Left renal pelvis (tissue), 4 donors: ENCODE measurements at regions not wholly inside any gene's neighbourhood (a gene's known extent, or its start where the extent isn't known, plus 50 kb on each side); places are given as distances from the start of the nearest gene placed in this dataset.
A peak's percentile ranks its signal among the peaks of the same experiment; 100 is the strongest.

Experiments used
- DNase-seq, 4 donors: peaks; one replicate each; pipeline ENCODE4 v3.0.0-alpha.2; 2013; ENCODE audit warnings: low read depth in 4 of 4, low spot score in 3 of 4

DNA sequence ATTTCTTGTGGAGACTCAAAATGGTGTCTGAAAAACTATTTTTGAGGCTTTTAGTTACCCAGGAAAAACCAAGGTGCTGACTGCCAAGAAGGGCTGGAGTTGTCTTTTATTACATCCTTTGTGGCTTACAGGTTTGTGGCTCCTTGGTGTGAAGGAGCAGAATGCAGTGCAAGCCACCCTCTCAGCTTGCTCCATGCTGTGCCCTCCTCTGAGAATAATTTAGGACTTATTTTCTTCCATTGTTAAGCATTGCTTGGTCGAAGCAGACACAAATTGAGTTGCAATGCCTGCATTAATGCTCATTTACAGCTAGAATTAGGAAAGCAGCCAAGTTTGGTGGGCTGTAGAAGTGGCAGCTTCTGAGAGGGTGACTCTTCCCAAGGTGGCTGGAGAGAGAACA, 272.2 kb downstream of the KIF4B start:
- DNase-seq: no peak

DNA sequence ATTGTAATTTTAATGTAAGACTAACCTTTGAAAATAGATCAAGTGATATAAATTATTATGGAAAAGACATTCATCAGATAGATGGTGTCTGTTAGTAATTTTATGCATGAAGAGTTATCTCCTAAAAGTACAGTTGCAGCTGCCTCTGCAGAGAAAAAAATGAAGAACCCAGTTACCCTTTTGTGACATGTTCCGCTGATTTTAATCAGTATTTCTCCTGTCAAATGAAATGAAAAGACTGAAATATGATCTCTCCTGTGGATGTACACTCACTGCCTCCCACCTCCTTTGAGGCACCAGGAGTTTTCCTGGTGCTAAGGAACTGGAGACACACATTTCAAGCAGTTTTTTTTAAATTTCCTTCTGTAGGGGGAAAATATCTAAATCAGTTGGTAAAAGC, 277.4 kb downstream of the KIF4B start:
- peak in 1 of 4 donors; percentile 15 for DNase-seq

DNA sequence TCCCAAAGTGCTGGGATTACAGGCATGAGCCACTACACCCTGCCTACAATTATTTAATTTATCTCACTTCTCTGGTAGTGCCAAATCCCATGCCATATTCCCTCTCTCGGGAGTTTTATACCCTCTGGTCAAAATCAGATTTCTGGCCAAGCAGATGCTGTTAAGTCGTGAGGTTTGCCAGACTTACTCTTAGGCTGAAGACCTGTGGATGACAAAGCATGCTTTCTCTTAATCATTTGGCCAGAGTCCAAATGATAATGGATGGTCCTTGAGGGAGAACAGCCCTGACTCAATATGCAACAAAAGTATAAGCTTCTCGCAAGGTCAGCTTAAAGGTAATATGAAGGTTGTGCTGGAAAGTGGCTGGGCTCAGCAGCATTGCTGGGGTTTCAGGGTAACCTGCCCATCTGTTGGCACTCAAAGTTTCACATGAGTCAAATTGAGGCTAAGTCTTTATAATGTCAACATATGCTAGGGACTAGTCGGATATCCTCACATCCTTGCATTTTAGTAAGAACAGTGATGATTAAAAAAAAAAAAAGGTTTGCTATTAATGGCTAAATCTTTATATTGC, 280.1 kb downstream of the KIF4B start:
- DNase-seq: no peak

DNA sequence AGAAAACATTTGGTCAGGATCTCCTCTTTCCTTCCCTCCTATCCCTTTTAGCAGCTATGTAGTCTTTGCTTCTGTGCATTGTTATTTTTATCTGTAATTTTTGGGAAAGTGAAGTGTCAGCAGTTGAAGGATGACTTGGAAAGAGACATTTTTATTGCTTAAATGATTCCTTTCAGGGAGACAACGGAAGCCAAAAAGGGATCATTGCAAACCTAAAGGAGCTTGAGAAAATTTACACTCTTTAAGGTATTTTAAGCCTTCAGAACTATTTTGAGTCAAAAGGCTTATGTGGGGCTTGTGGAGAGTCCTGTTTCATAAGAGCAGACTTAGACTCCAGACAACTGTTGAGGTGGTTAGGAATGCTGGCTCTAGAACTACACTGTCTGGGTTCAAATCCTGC, 281.6 kb downstream of the KIF4B start:
- no peak for DNase-seq

DNA sequence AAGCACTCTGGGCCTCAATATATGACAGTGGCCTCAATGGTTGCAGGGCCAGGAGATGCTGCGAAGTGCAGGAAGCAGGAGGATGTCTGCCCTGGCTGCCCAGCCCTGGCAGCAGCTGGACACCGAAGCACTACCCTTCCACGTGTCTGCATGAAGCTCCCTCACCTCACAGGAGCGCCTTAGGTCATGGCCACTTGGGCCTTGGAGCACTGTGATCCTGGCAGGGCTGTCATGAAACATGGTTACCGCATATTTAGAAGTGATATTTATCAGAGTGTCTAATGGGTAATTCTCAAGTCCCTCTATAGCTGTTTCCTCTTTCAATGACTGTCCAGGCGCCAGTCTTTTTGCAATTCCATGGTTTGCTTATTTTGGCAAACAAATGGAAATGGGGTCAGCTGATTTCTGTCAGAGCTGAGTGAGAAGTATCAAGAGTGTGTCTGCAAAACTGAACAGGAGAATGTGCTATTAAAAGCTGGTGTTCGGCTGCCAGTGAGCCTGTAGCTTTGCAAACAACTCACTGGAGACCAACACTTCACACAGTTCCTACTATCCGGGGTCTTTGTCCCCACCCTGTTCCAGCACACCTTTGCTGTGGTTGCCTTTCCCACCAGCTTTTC, 285.9 kb downstream of the KIF4B start:
- no peak for DNase-seq

DNA sequence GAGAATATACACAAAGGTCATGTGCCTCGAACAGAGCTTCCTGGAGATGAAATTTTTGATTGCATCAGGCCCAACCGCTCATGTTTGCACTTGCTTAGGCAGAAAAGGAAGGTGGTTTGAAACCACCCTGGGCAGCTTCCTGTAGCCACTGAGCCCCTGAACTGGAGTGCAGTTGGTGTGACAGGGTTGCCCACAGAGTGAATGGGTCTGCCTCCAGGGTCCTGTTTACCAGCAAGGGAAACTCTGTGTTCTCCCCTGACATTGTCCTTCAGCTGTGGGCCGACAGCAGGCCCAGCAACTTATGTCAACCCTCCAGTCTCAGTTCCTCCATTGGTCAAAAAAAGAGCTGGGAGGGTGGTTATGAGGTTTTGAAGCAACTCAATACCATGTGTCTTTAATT, 289.6 kb downstream of the KIF4B start:
- DNase-seq: no peak

DNA sequence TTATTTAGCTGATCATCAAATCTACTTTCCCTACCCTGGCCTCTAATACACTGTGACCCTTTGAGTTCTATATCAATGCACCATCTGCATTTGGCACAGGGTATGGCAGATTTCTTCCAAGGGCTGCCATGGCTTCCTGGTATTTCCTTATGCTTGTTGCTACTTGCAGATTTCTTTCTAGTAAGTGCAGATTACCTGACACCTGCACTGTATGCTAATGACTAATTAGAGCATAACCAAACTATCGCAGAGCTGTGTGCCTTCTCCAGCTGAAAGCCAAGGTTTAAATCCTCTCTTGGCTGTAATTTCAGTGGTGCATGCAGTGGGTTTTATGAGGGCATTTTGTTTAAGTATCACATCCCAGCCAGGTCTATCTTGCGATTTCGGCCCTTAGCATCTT, 293.7 kb downstream of the KIF4B start:
- DNase-seq: no peak

DNA sequence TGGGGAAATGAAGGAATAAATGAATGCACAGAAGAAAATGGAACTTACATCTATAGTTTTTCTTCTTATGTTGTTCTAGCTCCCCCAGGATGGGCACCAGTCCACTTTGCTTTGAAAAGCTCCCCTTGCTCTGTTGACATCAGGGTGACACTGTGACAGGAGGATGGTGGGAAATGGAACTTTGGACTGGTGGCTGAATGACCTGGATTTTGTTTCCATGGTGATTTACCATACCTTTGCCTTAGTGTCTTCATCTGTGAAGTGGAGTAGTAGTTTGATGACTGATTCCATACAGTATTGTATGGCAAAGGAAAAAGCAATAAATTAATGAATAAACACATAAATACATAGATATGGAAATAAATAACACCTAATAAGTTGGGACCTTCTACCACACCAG, 294.7 kb downstream of the KIF4B start:
- no peak for DNase-seq

DNA sequence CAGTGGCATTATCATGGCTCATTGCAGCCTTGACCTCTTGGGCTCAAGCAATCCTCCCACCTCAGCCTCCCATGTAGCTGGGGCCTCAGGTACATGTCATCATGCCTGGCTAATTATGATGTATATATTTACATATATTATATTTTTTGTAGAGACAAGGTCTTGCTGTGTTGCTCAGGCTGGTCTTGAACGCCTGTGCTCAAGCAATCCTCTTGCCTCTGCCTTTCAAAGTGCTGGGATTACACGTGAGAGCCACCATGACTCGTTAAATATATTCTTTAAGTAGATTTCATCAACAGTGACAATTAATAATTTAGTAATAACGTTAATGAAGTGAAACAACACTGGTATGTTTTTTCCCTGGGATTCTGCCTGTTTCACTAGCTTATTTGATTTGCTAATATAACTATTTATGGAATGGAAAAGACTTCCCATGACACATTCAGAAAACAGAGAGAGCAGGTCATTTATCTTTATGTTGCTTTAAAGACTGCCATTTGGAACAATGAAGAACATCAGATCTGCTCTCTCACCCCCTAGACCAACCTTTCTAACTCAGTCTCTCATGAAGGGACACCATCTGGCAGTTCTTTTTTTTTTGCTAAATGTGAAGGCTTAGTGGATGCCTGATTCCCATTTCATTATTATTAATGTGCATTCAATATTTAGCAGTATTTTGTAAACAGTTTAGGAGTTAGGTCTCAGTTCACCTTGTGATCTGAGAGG, 295.6 kb downstream of the KIF4B start:
- no peak for DNase-seq

DNA sequence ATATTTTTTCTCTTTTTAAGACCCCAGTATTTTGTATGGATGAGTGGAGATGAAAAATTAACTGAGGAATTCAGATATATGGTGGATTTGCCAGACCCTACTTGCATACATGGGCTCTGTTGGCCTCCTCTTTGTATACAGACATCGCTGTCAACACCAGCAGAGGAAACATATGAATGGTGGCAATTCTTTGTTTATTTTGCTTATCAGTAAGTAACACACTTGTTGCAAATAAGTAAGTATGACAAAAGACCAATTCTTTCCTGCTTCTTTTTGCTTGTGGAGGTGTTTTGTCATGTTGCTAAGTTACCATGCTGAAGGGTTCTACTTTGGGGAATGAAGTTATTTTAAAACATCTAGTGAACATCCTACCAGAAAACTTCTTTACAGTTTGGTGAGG, 298.2 kb downstream of the KIF4B start:
- no peak for DNase-seq

DNA sequence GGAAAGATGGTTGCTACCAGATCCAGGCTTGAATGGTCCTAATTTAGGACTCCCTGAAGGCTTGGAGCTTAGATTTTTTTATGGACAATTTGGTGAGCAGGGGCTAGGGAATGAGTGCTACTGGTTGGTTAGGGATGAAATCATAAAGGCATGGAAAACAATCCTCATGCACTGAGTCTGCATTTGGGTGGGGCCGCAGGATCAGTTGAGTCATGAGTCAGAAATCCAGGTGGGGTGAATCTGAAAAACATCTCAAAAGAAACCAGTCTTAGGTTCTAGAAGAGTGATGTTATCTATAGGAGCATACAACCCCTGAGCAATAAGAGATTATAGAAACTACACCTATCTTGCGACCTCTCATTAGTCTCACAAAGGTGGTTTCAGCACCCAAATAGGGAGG, 300.0 kb downstream of the KIF4B start:
- no peak for DNase-seq

DNA sequence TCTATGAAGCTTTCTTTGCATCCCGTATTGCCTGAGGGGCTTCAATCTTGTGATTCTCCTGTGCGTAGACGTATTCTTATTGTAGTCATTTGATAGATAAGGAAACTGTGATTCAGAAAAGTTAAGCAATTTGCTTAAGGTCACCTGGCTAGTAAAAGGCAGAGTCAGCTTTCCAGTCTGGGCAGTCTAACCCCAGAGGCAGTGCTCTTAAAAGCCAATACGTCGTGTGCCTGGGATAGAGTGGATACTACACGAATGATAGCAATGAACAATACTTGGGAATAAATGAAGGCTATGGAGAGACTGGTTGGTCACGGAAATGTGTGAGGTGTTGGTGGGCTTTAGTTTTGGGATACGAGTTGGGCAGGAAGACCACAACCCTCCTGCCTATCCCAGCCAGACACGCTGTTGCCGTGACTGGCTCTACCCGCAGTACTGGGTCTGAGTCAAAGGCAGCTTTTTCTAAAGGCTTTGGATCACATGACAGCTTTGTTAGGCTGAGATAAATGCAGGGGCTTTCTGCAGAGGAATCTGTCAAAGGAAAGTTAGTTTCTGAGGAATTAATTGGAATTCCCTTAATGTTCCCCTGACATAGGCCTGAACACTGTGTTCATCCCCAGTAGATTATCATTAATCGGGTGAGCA, 302.6 kb downstream of the KIF4B start:
- DNase-seq: no peak

DNA sequence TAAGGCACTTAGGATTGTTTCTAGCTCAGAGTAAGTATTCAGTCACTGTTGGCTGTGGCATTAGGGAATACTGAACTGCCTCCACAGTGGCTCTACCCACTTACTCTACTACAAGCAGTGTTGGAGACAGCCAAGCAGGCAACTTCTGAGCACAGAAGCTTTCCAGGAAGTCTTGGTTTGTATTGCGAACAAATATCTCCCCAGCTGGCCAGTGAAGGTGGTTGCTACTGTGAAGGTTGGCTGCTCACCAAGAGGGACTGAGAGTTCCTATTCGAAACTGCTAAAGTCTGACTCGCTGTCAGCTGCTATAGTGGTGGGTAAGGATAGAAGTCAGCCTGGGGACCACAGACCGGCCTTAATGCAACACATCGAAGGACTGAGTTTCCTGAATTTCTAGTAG, 319.1 kb downstream of the KIF4B start:
- no peak for DNase-seq

DNA sequence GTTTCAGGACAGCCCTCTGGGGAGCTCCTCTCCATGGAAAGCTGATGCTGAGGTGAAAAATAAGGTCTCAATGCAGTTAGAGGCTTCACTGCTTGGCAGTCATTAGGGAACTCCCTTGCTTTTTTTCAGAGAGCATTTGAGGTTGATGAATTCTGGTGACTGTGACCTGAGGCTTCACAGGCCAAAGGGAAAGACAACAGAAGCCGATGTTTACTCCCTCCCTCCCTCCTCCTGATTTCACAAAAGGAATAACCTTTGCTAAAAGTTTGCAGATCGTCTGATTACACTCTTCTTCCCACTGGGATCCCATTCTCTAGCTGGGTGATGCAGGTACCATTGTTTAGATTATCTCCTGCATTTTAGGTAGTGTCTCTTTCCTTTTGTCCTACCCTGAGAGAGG, 329.4 kb downstream of the KIF4B start:
- DNase-seq: no peak

DNA sequence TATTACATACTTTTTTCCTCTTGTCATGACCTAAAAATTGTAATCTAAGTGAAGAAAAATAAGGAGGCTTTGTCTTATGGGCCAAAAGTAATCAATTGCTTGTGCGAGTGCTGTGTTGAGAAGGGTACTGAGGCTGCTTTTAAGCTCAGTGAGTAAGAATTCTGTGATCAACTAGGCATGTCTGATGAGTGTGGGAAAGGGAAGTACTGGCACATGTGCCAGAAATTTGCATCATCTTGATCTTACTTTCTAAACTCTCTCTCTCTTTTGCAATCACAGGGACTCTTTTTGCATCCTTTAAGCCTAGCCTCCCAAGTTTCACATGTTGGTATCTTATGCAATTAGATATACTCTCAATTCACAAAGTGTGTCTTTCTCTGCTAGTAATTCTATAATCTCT, 329.9 kb downstream of the KIF4B start:
- DNase-seq: no peak

DNA sequence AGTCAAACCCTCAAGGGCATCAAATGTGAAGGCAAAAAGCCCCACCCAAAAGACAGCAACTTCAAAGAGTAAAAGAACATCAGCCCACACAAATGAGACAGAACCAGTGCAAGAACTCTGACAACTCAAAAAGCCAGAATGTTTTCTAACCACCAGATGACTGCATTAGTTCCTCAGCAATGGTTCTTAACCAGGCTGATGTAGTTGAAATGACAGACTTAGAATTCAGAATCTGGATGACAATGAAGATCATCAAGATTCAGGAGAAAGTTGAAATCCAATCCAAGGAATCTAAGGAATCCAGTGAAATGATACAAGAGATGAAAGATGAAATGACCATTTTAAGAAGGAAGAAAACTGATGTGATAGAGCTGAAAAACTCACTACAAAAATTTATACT, 339.7 kb downstream of the KIF4B start:
- no peak for DNase-seq

DNA sequence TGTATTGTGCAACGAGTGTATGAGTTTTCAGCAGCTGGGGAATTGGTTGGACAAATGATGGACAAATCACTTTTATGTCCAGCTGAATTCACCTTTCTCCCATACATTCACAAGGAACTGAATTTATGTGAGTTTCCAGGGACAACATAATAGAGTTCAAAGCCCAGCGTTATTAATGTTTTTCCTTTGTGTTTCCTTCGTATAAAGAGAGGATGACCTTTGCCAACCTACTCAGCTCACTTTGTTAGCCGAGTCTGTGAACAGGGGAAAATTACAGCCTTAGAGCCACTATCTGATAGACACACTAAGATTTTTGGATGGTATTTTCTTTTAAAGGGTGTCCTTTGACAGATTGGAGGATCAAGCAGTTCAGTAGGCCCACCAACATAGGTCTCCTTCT, 352.5 kb downstream of the KIF4B start:
- DNase-seq: no peak

DNA sequence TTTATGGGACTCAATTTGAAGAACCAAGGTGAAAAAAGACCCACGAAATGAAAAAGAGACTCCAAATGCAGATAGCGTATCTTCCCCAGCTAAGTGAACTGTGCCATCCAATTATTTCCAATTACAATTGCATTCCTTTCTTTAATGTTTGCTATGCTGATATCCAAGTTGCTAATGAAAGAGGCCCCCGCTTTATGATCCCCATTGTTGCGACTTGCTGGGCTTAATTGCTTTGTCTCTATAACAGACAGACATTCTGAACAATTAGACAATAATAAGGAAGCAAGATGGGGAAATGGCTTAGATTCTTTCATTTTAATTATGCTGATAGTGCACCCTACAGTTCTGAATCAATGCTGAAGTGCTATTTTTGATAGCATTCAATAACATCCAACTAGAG, 354.3 kb downstream of the KIF4B start:
- DNase-seq: no peak

DNA sequence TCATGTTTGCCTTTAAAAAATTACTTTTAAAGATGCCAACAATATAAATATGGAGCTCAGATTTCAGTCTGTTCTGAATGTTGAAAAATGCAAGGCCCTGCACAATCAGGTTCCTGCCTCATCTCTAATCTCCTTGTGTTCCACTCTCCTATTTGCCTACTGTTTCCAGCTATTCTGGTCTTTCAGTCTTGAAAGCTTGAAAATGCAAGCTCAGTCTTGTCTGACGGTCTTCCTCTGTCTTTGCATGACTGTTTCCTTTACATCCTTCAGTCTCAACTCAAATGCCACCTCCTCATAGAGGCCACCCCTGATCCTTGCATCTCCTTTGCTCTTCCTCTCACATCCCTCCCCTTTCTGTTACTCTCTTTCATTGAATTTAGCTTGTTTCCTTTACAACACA, 354.9 kb downstream of the KIF4B start:
- DNase-seq: no peak

DNA sequence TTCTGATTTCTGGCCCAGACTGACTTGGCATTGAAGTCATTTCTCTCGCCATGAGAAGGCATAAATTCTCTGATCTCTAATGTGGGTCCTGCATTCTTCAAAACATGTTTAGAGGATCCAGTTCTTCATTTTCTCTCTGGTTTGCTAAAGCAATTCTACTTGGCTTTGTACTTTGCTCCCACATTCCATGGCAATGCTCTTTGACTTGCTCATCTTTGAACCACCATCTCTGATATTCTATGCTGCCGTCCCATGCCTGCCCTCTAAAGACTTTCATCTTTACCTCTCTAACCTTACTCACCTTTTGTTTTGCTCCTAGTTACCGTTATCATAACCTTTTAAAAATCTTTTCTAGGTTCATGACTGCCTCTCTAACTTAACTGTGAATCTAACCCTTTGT, 366.9 kb downstream of the KIF4B start:
- no peak for DNase-seq

DNA sequence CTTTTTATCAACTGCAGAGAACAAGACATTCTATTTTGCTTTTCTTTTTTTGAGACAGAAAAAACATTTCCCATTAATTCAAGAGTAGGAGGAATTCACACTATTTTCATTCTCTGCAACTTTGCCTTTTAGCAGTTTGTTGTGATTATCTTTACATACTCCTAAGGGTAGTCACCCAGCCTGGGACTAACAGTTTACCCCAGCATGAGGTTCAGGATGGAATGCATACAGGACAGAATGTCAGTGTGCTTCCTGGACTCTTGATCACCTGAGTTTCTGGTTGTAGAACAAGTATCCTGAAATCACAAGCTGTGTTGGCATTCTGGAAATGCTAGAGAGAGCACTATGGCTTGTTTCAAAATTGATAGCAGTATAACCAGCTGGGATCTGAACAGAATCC, 368.1 kb downstream of the KIF4B start:
- DNase-seq: no peak

DNA sequence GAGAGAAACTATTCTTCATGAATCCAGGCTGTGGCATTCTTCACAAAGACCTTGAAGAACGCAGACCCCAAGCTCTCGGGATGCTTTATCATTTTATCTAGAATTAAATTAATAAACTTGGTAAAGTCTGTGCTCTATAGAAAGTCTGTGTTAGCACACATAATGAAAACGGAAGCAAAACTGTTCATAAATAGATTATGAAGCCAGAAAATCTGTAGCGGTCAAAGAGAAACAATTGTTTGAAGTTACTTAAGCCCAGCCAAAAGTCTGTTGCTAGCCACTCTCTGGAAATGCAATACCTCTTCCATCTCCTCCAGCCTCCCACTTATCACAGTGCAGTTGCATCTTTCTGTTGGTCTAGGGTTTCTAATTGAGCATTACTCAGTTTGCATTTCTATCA, 375.9 kb downstream of the KIF4B start:
- DNase-seq: no peak
